Fibroblast of lung (primary cell): ENCODE measurements at regions not wholly inside any gene's neighbourhood (a gene's known extent, or its start where the extent isn't known, plus 50 kb on each side); places are given as distances from the start of the nearest gene placed in this dataset.

Experiments
- DNase-seq, 2 donors: peaks; one replicate each; pipeline versions ENCODE4 v3.0.0 to v3.0.0-alpha.2; 2010; ENCODE audit warnings: low read depth in 2 of 2
- H2AFZ ChIP-seq: 2 replicates; pipeline ENCODE4 v1.5.1; 2012; ENCODE audit warnings: low read length, control low read depth, inconsistent platforms
- H3K27ac ChIP-seq: 2 replicates; pipeline ENCODE4 v1.5.1; 2011; ENCODE audit warnings: low read length, control low read depth; ENCODE audit not compliant: insufficient read depth
- H3K27me3 ChIP-seq: 2 replicates; pipeline ENCODE4 v1.5.1; 2011; ENCODE audit warnings: mild to moderate bottlenecking, low read length; ENCODE audit not compliant: control insufficient read depth, insufficient read depth
- H3K36me3 ChIP-seq: 2 replicates; pipeline ENCODE4 v1.5.1; 2011; ENCODE audit warnings: low read length; ENCODE audit not compliant: control insufficient read depth, insufficient read depth
- H3K4me1 ChIP-seq: 2 replicates; pipeline ENCODE4 v1.5.1; 2011; ENCODE audit warnings: low read length; ENCODE audit not compliant: control insufficient read depth, insufficient read depth; ENCODE audit errors: extremely low read depth
- H3K4me2 ChIP-seq: 2 replicates; pipeline ENCODE4 v1.5.1; 2011; ENCODE audit warnings: low read length, control low read depth; ENCODE audit not compliant: insufficient read depth; ENCODE audit errors: extremely low read depth
- H3K4me3 ChIP-seq, 4 experiments: fragments of 200-600 bp in 1 of 4; sonication (generic) in 1 of 4; replicated peaks in 1 of 4; 2 replicates each; pipeline ENCODE4 v1.5.1; 2011 to 2016; ENCODE audit warnings: low read length in 4 of 4, low read depth in 3 of 4, mild to moderate bottlenecking in 3 of 4, control low read depth in 2 of 4, inconsistent platforms in 1 of 4, mixed read lengths in 1 of 4; ENCODE audit not compliant: insufficient read depth in 1 of 4; ENCODE audit errors: control extremely low read depth in 1 of 4
- H3K79me2 ChIP-seq: 2 replicates; pipeline ENCODE4 v1.5.1; 2012; ENCODE audit warnings: mild to moderate bottlenecking, low read length, inconsistent platforms; ENCODE audit not compliant: control insufficient read depth, insufficient read depth
- H3K9ac ChIP-seq: 2 replicates; pipeline ENCODE4 v1.5.1; 2011; ENCODE audit warnings: mild to moderate bottlenecking, low read length, control low read depth; ENCODE audit not compliant: insufficient read depth
- H3K9me3 ChIP-seq: 2 replicates; pipeline ENCODE4 v1.5.1; 2012; ENCODE audit warnings: low read depth, low read length; ENCODE audit not compliant: control insufficient read depth, insufficient read depth
- H4K20me1 ChIP-seq: 2 replicates; pipeline ENCODE4 v1.5.1; 2011; ENCODE audit warnings: low read length; ENCODE audit not compliant: control insufficient read depth, insufficient read depth; ENCODE audit errors: extremely low read depth
- EZH2 ChIP-seq: IDR thresholded peaks from 2 replicates; pipeline ENCODE4 v1.5.1; 2012; ENCODE audit warnings: low read length, control low read depth, mild to moderate bottlenecking; ENCODE audit errors: missing control alignments
- TF ChIP-seq, protein P1 (sequence below), 2 donors: IDR thresholded peaks in 1 of 2; conservative IDR thresholded peaks in 1 of 2; 1 replicate in 1 of 2; 2 replicates in 1 of 2; pipeline ENCODE4 v1.5.1; 2011 to 2012; ENCODE audit warnings: low read length in 2 of 2, control low read depth in 1 of 2, inconsistent platforms in 1 of 2, low read depth in 1 of 2, mild to moderate bottlenecking in 1 of 2

- H3K4me2 ChIP-seq: no peak overlapping the region
- no peaks in the 10 kb centered on the region for H3K79me2 ChIP-seq
- H3K9ac ChIP-seq: no peak overlapping the region
- no peaks in the 10 kb centered on the region for H3K9me3 ChIP-seq
- H4K20me1 ChIP-seq: no peaks in the 10 kb centered on the region
- H3K27me3 ChIP-seq: no peaks in the 10 kb centered on the region
- no peak overlapping the region for H2AFZ ChIP-seq
- no peak for DNase-seq
- TF ChIP-seq, protein P1, sequence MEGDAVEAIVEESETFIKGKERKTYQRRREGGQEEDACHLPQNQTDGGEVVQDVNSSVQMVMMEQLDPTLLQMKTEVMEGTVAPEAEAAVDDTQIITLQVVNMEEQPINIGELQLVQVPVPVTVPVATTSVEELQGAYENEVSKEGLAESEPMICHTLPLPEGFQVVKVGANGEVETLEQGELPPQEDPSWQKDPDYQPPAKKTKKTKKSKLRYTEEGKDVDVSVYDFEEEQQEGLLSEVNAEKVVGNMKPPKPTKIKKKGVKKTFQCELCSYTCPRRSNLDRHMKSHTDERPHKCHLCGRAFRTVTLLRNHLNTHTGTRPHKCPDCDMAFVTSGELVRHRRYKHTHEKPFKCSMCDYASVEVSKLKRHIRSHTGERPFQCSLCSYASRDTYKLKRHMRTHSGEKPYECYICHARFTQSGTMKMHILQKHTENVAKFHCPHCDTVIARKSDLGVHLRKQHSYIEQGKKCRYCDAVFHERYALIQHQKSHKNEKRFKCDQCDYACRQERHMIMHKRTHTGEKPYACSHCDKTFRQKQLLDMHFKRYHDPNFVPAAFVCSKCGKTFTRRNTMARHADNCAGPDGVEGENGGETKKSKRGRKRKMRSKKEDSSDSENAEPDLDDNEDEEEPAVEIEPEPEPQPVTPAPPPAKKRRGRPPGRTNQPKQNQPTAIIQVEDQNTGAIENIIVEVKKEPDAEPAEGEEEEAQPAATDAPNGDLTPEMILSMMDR (conservative IDR thresholded peaks at IDR 0.05 in 1 of 2, IDR thresholded peaks at IDR 0.05 in 1 of 2; ENCODE audit: low read depth in 1 of 2, low read length in 2 of 2): no peak
- TF ChIP-seq EZH2: no peak
- H3K4me1 ChIP-seq: no peaks in the 10 kb centered on the region
- no peak overlapping the region for H3K27ac ChIP-seq
- no peaks in the 10 kb centered on the region for H3K36me3 ChIP-seq
- H3K4me3 ChIP-seq: no peak overlapping the region
Measured at GRCh38 chr5:52624291-52624690, 163.4 kb upstream of the ITGA1 start.

DNA sequence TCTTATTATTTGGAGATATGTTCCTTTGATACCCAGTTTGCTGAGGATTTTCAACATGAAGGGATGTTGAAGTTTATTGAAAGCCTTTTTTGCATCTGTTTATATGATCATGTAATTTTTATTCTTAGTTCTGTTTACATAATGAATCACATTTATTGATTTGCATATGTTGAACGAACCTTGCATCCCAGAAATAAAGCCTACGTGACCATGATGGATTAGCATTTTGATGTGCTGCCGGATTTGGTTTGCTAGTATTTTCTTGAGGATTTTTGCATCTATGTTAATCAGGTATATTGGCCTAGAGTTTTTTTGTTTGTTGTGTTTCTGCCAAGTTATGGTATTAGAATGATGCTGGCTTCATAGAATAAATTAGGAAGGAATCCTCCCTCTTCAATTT, 161.4 kb upstream of the ITGA1 start:
- no peaks in the 10 kb centered on the region for H3K36me3 ChIP-seq
- no peak overlapping the region for H2AFZ ChIP-seq
- H4K20me1 ChIP-seq: no peaks in the 10 kb centered on the region
- no peak overlapping the region for H3K9ac ChIP-seq
- no peak for TF ChIP-seq EZH2
- TF ChIP-seq, protein P1 (conservative IDR thresholded peaks at IDR 0.05 in 1 of 2, IDR thresholded peaks at IDR 0.05 in 1 of 2; ENCODE audit: low read depth in 1 of 2, low read length in 2 of 2): no peak
- H3K4me1 ChIP-seq: no peaks in the 10 kb centered on the region
- H3K27ac ChIP-seq: no peak overlapping the region
- H3K4me3 ChIP-seq: no peak overlapping the region
- H3K27me3 ChIP-seq: no peaks in the 10 kb centered on the region
- no peaks in the 10 kb centered on the region for H3K9me3 ChIP-seq
- no peaks in the 10 kb centered on the region for H3K79me2 ChIP-seq
- no peak for DNase-seq
- H3K4me2 ChIP-seq: no peak overlapping the region

DNA sequence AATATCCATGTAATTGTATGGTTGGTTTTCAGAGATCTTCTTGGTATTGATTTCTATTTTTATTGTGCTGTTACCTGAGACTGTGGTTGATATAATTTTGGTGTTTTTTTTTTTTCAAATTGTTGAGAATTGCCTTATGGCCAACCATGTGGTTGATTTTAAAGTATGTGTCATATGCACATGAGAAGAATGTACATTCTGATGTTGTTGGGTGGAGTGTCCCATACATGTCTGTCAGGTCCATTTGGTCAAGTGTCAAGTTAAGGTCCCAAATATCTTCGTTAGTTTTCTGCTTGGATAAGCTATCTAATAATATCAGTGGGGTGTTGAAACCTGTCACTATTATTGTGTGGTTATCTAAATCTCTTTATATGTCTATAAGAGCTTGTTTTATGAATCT, 160.0 kb upstream of the ITGA1 start:
- Histone ChIP-seq H4K20me1 (no peaks in the 10 kb centered on the region), H3K4me3 (no peak overlapping the region), H3K4me2 (no peak overlapping the region), H3K36me3 (no peaks in the 10 kb centered on the region), H3K27me3 (no peaks in the 10 kb centered on the region), H3K4me1 (no peaks in the 10 kb centered on the region), H3K9ac (no peak overlapping the region), H3K9me3 (no peaks in the 10 kb centered on the region), H2AFZ (no peak overlapping the region), H3K27ac (no peak overlapping the region), H3K79me2 (no peaks in the 10 kb centered on the region)
- DNase-seq: no peak
- no peak for TF ChIP-seq EZH2
- TF ChIP-seq, protein P1 (conservative IDR thresholded peaks at IDR 0.05 in 1 of 2, IDR thresholded peaks at IDR 0.05 in 1 of 2; ENCODE audit: low read depth in 1 of 2, low read length in 2 of 2): no peak
